H9 (cell line): ENCODE measurements at regions not wholly inside any gene's neighbourhood (a gene's known extent, or its start where the extent isn't known, plus 50 kb on each side); places are given as distances from the start of the nearest gene placed in this dataset.

Experiments used
- DNase-seq: peaks from one replicate; pipeline ENCODE4 v3.0.0-alpha.2; 2017
- H2AFZ ChIP-seq: one replicate; pipeline ENCODE4 v1.6.1; 2013; ENCODE audit warnings: mild to moderate bottlenecking, low read length, control low read depth, moderate library complexity
- H2AK5ac ChIP-seq: 2 replicates; pipeline ENCODE4 v1.6.1; 2013; ENCODE audit warnings: low read length, control low read depth, mixed read lengths; ENCODE audit not compliant: insufficient read length
- H2BK120ac ChIP-seq: one replicate; pipeline ENCODE4 v1.6.1; 2013; ENCODE audit warnings: low read depth, mild to moderate bottlenecking, low read length, control low read depth, inconsistent platforms; ENCODE audit not compliant: poor library complexity, severe bottlenecking
- H2BK12ac ChIP-seq: 2 replicates; pipeline ENCODE4 v1.6.1; 2013; ENCODE audit warnings: low read length, control low read depth, mixed read lengths, low read depth; ENCODE audit not compliant: insufficient read length
- H2BK15ac ChIP-seq: 2 replicates; pipeline ENCODE4 v1.6.1; 2013; ENCODE audit warnings: low read depth, low read length, control low read depth
- H2BK20ac ChIP-seq: one replicate; pipeline ENCODE4 v1.6.1; 2013; ENCODE audit warnings: low read depth, mild to moderate bottlenecking, low read length, control low read depth, inconsistent platforms; ENCODE audit not compliant: poor library complexity, severe bottlenecking
- H2BK5ac ChIP-seq: 2 replicates; pipeline ENCODE4 v1.6.1; 2013; ENCODE audit warnings: low read length, control low read depth, mixed read lengths; ENCODE audit not compliant: insufficient read length
- H3K14ac ChIP-seq: 2 replicates; pipeline ENCODE4 v1.6.1; 2013; ENCODE audit warnings: low read length, control low read depth; ENCODE audit not compliant: insufficient read depth
- H3K18ac ChIP-seq: 2 replicates; pipeline ENCODE4 v1.6.1; 2013; ENCODE audit warnings: low read depth, mild to moderate bottlenecking, mixed read lengths, low read length, control low read depth; ENCODE audit not compliant: insufficient read length
- H3K23ac ChIP-seq: 2 replicates; pipeline ENCODE4 v1.6.1; 2013; ENCODE audit warnings: low read length, control low read depth, mixed read lengths, low read depth; ENCODE audit not compliant: insufficient read length
- H3K23me2 ChIP-seq: 2 replicates; pipeline ENCODE4 v1.6.1; 2013; ENCODE audit warnings: low read depth, mild to moderate bottlenecking, mixed read lengths, low read length, control low read depth; ENCODE audit not compliant: insufficient read length, poor library complexity, severe bottlenecking
- H3K27ac ChIP-seq: 2 replicates; pipeline ENCODE4 v1.5.1; 2013; ENCODE audit warnings: low read length, control low read depth, mixed read lengths, low read depth; ENCODE audit not compliant: insufficient read length
- H3K27me3 ChIP-seq: 2 replicates; pipeline ENCODE4 v1.6.1; 2013; ENCODE audit warnings: low read length, control low read depth, inconsistent platforms; ENCODE audit not compliant: insufficient read depth
- H3K4ac ChIP-seq: 2 replicates; pipeline ENCODE4 v1.6.1; 2013; ENCODE audit warnings: low read depth, mild to moderate bottlenecking, control low read depth, inconsistent platforms, low read length, moderate library complexity
- H3K4me1 ChIP-seq: 2 replicates; pipeline ENCODE4 v1.6.1; 2013; ENCODE audit warnings: low read length, control low read depth, inconsistent platforms; ENCODE audit not compliant: insufficient read depth
- H3K4me2 ChIP-seq: 2 replicates; pipeline ENCODE4 v1.6.1; 2013; ENCODE audit warnings: low read length, control low read depth, mixed read lengths; ENCODE audit not compliant: insufficient read length, insufficient read depth
- H3K56ac ChIP-seq: 2 replicates; pipeline ENCODE4 v1.6.1; 2013; ENCODE audit warnings: low read depth, mild to moderate bottlenecking, mixed read lengths, low read length, control low read depth; ENCODE audit not compliant: insufficient read length
- H3K79me1 ChIP-seq: 2 replicates; pipeline ENCODE4 v1.6.1; 2013; ENCODE audit warnings: low read depth, mild to moderate bottlenecking, moderate library complexity, low read length, control low read depth, inconsistent platforms; ENCODE audit not compliant: insufficient read depth, poor library complexity, severe bottlenecking
- H3K79me2 ChIP-seq: 2 replicates; pipeline ENCODE4 v1.6.1; 2013; ENCODE audit warnings: low read length, control low read depth, inconsistent platforms; ENCODE audit not compliant: insufficient read depth
- H3K9ac ChIP-seq: 2 replicates; pipeline ENCODE4 v1.6.1; 2013; ENCODE audit warnings: low read length, control low read depth, mixed read lengths; ENCODE audit not compliant: insufficient read length; ENCODE audit errors: extremely low read depth
- H3K9me3 ChIP-seq: one replicate; pipeline ENCODE4 v1.6.1; 2013; ENCODE audit warnings: low read depth, low read length, inconsistent platforms; ENCODE audit not compliant: control insufficient read depth
- H3T11ph ChIP-seq: one replicate; pipeline ENCODE4 v1.6.1; 2013; ENCODE audit warnings: mild to moderate bottlenecking, low read length, control low read depth, inconsistent platforms
- H4K20me1 ChIP-seq: one replicate; pipeline ENCODE4 v1.6.1; 2013; ENCODE audit not compliant: control insufficient read depth, insufficient read length, insufficient read depth
- H4K5ac ChIP-seq: 2 replicates; pipeline ENCODE4 v1.6.1; 2013; ENCODE audit warnings: low read depth, mild to moderate bottlenecking, mixed read lengths, low read length, control low read depth; ENCODE audit not compliant: insufficient read length
- H4K8ac ChIP-seq: replicated peaks from 2 replicates; pipeline ENCODE4 v1.6.1; 2013; ENCODE audit warnings: low read length, control low read depth, mixed read lengths, low read depth; ENCODE audit not compliant: insufficient read length
- H4K91ac ChIP-seq: 2 replicates; pipeline ENCODE4 v1.6.1; 2013; ENCODE audit warnings: low read depth, mild to moderate bottlenecking, moderate library complexity, mixed read lengths, low read length, control low read depth; ENCODE audit not compliant: insufficient read length
- H3K27ac Mint-ChIP-seq, 3 experiments: 2 replicates in 2 of 3; 3 replicates in 1 of 3; pipeline ENCODE4 v1.8.0; 2020 to 2021; ENCODE audit warnings: mixed read lengths in 3 of 3, mild to moderate bottlenecking in 1 of 3, moderate library complexity in 1 of 3
- H3K27me3 Mint-ChIP-seq: 2 replicates; pipeline ENCODE4 v1.8.0; 2021; ENCODE audit warnings: low read depth, mild to moderate bottlenecking, moderate library complexity, mixed read lengths
- H3K36me3 Mint-ChIP-seq, 3 experiments: 2 replicates in 2 of 3; 3 replicates in 1 of 3; pipeline ENCODE4 v1.8.0; 2020 to 2021; ENCODE audit warnings: low read depth in 3 of 3, mixed read lengths in 3 of 3; ENCODE audit not compliant: insufficient read depth in 1 of 3
- H3K4me1 Mint-ChIP-seq, 2 experiments: 2 replicates each; pipeline ENCODE4 v1.8.0; 2020; ENCODE audit warnings: mixed read lengths in 2 of 2
- H3K4me3 Mint-ChIP-seq, 2 experiments: 2 replicates in 1 of 2; 3 replicates in 1 of 2; pipeline ENCODE4 v1.8.0; 2020 to 2021; ENCODE audit warnings: mild to moderate bottlenecking in 2 of 2, mixed read lengths in 2 of 2, moderate library complexity in 1 of 2
- H3K9me3 Mint-ChIP-seq, 2 experiments: 2 replicates in 1 of 2; 3 replicates in 1 of 2; pipeline ENCODE4 v1.8.0; 2020; ENCODE audit warnings: mild to moderate bottlenecking in 2 of 2, mixed read lengths in 2 of 2, moderate library complexity in 1 of 2
- CTCF ChIP-seq: fragments of 200-600 bp; sonication (generic); conservative IDR thresholded peaks from 3 replicates; pipeline ENCODE4 v1.8.0; 2021; ENCODE audit warnings: antibody characterized with exemption, mild to moderate bottlenecking
- WGBS: extraction: QIAGEN DNeasy Blood & Tissue Kit; methylation state at CpG from one replicate; pipeline ENCODE4 v1.1.7; 2013; ENCODE audit warnings: missing lambda C conversion rate, low lambda C conversion rate, mixed read lengths; ENCODE audit not compliant: insufficient read length; ENCODE audit errors: extremely low coverage; 5-methylcytosine and 5-hydroxymethylcytosine counted together

- no peak overlapping the region for H2BK120ac ChIP-seq
- no peak overlapping the region for H3K27ac ChIP-seq
- no CpG with 5 or more reads among the region's 4 CpGs for WGBS
- no peak overlapping the region for H2AFZ ChIP-seq
- H3K9me3 Mint-ChIP-seq: peaks cover 10 to 13% of the 10 kb centered on the region in 2 experiments
- H3K14ac ChIP-seq: no peak overlapping the region
- no peak overlapping the region for H3K9ac ChIP-seq
- no peaks in the 10 kb centered on the region for H3K27me3 ChIP-seq
- no peak overlapping the region for H2BK20ac ChIP-seq
- no peak overlapping the region for H2AK5ac ChIP-seq
- H3K27ac Mint-ChIP-seq: no peak overlapping the region
- H4K8ac ChIP-seq: no peak overlapping the region
- no peak overlapping the region for H2BK15ac ChIP-seq
- no peak overlapping the region for H3K4me3 Mint-ChIP-seq
- H4K91ac ChIP-seq: no peak overlapping the region
- H3K36me3 Mint-ChIP-seq: peaks cover 7 to 30% (median 16%) of the 10 kb centered on the region in 3 experiments
- H3K4me1 ChIP-seq: no peaks in the 10 kb centered on the region
- no peak overlapping the region for H3K4ac ChIP-seq
- peaks cover 16% of the 10 kb centered on the region for H3K9me3 ChIP-seq
- no peaks in the 10 kb centered on the region for H3K79me1 ChIP-seq
- no peaks in the 10 kb centered on the region for H3K27me3 Mint-ChIP-seq
- no peak overlapping the region for H4K5ac ChIP-seq
- H3T11ph ChIP-seq: no peak overlapping the region
- no peak overlapping the region for H2BK5ac ChIP-seq
- DNase-seq: no peak
- peaks cover 13 to 16% of the 10 kb centered on the region in 2 experiments for H3K4me1 Mint-ChIP-seq
- no peak overlapping the region for H3K4me2 ChIP-seq
- no peaks in the 10 kb centered on the region for H4K20me1 ChIP-seq
- no peak overlapping the region for H3K56ac ChIP-seq
- TF ChIP-seq CTCF: no peak
- no peaks in the 10 kb centered on the region for H3K23me2 ChIP-seq
- H3K18ac ChIP-seq: no peak overlapping the region
- H2BK12ac ChIP-seq: no peak overlapping the region
- no peaks in the 10 kb centered on the region; the same call in 1 of the 2 replicates for H3K79me2 ChIP-seq
- no peak overlapping the region for H3K23ac ChIP-seq
Measured at GRCh38 chr15:39416258-39416657, 164.6 kb upstream of the THBS1 start.
